ENCODE measurements at regions not wholly inside any gene's neighbourhood (a gene's known extent, or its start where the extent isn't known, plus 50 kb on each side); places are given as distances from the start of the nearest gene placed in this dataset.

DNA sequence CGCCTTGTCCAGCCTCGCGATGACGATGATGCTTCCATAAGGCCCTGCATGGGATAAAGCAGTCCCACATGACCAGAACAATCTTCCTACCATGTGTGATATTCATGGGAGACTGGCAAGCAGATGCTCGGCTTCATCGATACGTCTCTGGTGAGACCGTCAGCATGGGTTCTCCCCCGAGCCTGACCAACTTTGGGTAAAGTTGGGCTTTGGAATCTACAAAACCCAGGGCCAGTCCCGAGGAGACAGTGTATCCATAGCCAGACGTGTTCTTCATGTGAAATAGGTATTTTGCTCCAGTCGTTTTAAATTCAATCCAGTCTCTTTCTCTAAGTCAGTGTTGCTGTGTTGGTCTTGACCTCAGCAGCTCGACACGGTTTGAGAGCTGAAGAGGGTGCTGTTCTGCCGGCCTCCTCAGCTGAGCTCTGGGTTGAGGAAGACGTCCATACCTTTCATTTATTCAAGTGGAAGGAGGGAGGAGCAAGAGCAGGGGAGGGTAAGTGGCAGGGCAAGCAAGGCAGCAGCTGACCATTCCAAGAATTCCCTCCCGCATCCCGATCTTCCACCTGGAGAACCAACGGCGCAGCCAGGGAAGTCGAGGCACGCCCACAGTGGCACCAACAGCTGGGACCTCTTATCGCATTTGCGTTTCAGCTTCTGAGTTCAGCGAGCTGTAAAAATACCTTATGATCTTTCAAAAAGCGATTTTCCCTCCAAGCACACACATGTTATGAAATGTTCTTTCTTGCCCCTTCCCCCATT, 64.0 kb upstream of the THBS2 start:
- peaks cover 10% of the 10 kb centered on the region for H3K4me1 ChIP-seq (ENCODE audit: control insufficient read depth, insufficient read depth, low read length)
- DNase-seq (ENCODE audit: low read depth) = no peak
- no peak overlapping the region for H3K9ac ChIP-seq (ENCODE audit: low read length)
- H3K27me3 ChIP-seq (replicated peaks; ENCODE audit: control insufficient read depth, insufficient read depth, low read length) = no peaks in the 10 kb centered on the region
- no peak overlapping the region for H3K4me3 ChIP-seq (ENCODE audit: low read length)
- H3K9me3 ChIP-seq (ENCODE audit: control insufficient read depth, low read length) = no peaks in the 10 kb centered on the region
- H3K36me3 ChIP-seq (ENCODE audit: control insufficient read depth, insufficient read depth, low read length, severe bottlenecking) = no peaks in the 10 kb centered on the region

DNA sequence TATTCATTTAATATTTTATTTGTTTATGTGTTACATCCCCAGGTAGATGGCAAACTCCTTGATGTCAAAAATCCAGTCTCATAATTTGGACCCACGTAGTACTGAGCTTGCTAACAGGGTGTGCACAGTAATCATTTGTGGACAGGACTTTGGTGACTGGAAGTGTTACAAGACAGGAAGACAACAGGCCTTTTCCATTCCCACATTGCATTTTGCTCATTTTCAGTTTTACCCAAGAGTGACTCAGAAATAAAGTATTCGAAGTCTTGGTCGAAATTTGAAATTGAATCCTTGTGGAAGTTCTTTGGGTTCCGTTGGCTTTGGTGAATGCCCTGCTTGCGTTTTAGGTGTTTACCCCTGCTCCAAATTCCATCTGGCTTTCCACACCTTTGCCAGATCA, 63.0 kb upstream of the THBS2 start:
- H3K27me3 ChIP-seq (replicated peaks; ENCODE audit: control insufficient read depth, insufficient read depth, low read length) = no peaks in the 10 kb centered on the region
- H3K4me1 ChIP-seq (ENCODE audit: control insufficient read depth, insufficient read depth, low read length) = peaks cover 16% of the 10 kb centered on the region
- no peak overlapping the region for H3K4me3 ChIP-seq (ENCODE audit: low read length)
- no peaks in the 10 kb centered on the region for H3K9me3 ChIP-seq (ENCODE audit: control insufficient read depth, low read length)
- no peaks in the 10 kb centered on the region for H3K36me3 ChIP-seq (ENCODE audit: control insufficient read depth, insufficient read depth, low read length, severe bottlenecking)
- H3K9ac ChIP-seq (ENCODE audit: low read length) = no peak overlapping the region
- no peak for DNase-seq (ENCODE audit: low read depth)

DNA sequence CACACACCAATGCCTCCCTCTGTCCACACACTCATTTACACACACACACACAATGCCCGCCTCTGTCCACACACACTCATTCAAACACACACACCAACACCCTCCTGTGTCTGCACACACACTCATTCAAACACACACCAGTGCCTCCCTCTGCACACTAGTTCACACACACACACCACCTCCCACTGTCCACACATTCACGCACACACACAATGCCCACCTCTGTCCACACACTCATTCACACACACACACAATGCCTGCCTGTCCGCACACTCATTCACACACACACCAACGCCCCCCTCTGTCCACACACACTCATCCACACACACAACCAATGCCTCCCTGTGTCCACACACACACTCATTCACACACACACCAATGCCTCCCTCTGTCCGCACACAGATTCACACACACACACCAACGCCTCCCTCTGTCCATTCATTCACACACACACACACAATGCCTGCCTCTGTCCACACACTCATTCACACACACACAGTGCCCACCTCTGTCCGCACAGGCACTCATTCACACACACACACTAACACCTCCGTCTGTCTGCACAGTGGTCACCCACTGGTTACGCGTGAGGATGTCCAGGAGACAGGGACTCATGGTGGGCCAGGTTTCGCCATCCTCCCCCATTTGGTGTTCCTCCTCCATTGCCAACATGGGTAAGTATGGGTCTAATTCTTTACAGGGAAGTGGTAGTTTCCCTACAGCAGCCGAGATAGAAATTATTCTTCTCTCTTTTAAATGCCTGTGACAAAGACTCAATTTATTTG, 62.4 kb upstream of the THBS2 start:
- H3K4me3 ChIP-seq (ENCODE audit: low read length) = no peak overlapping the region
- no peaks in the 10 kb centered on the region for H3K27me3 ChIP-seq (replicated peaks; ENCODE audit: control insufficient read depth, insufficient read depth, low read length)
- no peak for DNase-seq (ENCODE audit: low read depth)
- no peaks in the 10 kb centered on the region for H3K36me3 ChIP-seq (ENCODE audit: control insufficient read depth, insufficient read depth, low read length, severe bottlenecking)
- H3K9me3 ChIP-seq (ENCODE audit: control insufficient read depth, low read length) = no peaks in the 10 kb centered on the region
- peaks cover 16% of the 10 kb centered on the region for H3K4me1 ChIP-seq (ENCODE audit: control insufficient read depth, insufficient read depth, low read length)
- H3K9ac ChIP-seq (ENCODE audit: low read length) = no peak overlapping the region

DNA sequence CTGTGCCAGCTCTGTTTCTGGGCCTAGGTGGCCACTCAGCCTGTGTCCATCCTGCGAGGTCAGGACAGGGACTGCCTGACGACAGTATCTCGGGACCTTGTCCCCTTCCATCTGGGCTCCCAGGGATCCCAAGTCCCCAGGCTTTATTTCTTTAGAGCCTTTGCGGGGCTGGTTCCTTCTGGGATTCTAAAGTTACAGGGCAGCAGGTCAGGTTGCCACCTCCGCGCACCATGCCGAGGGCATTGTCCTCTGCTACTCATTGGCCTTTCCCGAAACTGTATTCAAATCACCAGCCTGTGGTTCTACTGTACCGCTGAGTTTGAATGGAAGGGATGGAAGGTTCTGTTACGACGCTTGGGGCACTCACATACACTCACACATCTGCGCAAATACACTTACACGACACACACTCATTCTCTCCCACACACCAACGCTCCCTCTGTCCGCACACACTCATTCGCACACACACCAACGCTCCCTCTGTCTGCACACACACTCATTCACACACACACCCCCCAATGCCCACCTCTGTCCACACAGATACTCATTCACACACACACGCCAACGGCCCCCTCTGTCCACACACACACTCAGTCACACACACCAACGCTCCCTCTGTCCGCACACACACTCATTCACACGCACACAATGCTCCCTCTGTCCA, 59.8 kb upstream of the THBS2 start:
- H3K4me3 ChIP-seq (ENCODE audit: low read length) = no peak overlapping the region
- DNase-seq (ENCODE audit: low read depth) = no peak
- H3K4me1 ChIP-seq (ENCODE audit: control insufficient read depth, insufficient read depth, low read length) = peaks cover 9% of the 10 kb centered on the region
- H3K27me3 ChIP-seq (replicated peaks; ENCODE audit: control insufficient read depth, insufficient read depth, low read length) = no peaks in the 10 kb centered on the region
- H3K36me3 ChIP-seq (ENCODE audit: control insufficient read depth, insufficient read depth, low read length, severe bottlenecking) = no peaks in the 10 kb centered on the region
- H3K9me3 ChIP-seq (ENCODE audit: control insufficient read depth, low read length) = no peaks in the 10 kb centered on the region
- no peak overlapping the region for H3K9ac ChIP-seq (ENCODE audit: low read length)

DNA sequence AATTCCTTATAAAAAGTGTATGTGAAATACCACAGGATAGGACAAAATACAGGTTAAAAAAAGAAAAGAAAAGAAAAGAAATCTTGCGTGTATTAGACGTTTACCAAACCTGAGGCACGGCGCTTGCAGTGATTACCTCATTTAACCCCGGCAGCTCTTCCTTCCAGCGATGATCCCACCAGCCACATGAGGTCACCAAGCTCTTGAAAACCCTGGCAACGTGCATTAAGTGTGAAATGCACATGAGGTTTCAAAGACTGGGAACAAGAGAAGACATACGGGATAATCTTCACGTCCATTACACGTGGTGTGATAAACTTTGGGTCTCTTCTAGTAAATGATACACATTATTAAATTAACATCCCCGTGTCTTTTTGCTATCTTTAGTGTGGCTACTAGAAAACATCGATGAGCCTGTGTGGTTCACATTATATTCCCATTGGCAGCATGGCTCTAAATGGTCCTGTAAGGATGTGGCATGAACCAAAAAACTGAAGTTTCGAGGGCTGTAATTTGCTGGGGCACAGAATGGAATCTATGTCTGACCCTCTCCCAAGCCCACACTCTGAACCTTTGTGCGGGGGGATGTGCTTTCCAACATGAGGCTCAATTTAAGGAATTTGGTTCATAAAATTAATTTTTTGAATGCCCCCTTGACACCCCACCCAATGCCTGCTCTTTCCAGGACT, 59.2 kb upstream of the THBS2 start:
- peak overlapping the region; percentile 16 for H3K9ac ChIP-seq (ENCODE audit: low read length)
- H3K4me3 ChIP-seq (ENCODE audit: low read length) = no peak overlapping the region
- H3K36me3 ChIP-seq (ENCODE audit: control insufficient read depth, insufficient read depth, low read length, severe bottlenecking) = no peaks in the 10 kb centered on the region
- no peaks in the 10 kb centered on the region for H3K27me3 ChIP-seq (replicated peaks; ENCODE audit: control insufficient read depth, insufficient read depth, low read length)
- H3K4me1 ChIP-seq (ENCODE audit: control insufficient read depth, insufficient read depth, low read length) = peaks cover 9% of the 10 kb centered on the region
- DNase-seq (ENCODE audit: low read depth) = no peak
- peaks cover 3% of the 10 kb centered on the region for H3K9me3 ChIP-seq (ENCODE audit: control insufficient read depth, low read length)

DNA sequence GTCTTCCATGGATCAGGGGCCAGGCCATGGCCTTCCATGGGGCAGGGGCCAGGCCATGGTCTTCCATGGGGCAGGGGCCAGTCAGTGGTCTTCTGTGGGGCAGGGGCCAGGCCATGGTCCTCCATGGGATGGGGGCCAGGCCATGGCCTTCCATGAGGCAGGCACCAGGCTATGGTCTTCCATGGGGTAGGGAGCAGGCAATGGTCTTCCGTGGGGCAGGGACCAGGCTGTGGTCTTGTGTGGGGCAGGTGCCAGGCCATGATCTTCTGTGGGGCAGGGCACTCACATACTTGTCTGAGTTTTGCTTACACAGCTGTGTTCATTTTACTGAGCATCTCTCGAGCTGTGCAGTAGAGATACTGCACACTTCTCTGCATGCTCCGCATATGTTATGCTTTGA, 57.3 kb upstream of the THBS2 start:
- peaks cover 13% of the 10 kb centered on the region for H3K9me3 ChIP-seq (ENCODE audit: control insufficient read depth, low read length)
- no peak for DNase-seq (ENCODE audit: low read depth)
- no peak overlapping the region for H3K9ac ChIP-seq (ENCODE audit: low read length)
- H3K27me3 ChIP-seq (replicated peaks; ENCODE audit: control insufficient read depth, insufficient read depth, low read length) = no peaks in the 10 kb centered on the region
- peaks cover 9% of the 10 kb centered on the region for H3K4me1 ChIP-seq (ENCODE audit: control insufficient read depth, insufficient read depth, low read length)
- no peak overlapping the region for H3K4me3 ChIP-seq (ENCODE audit: low read length)
- H3K36me3 ChIP-seq (ENCODE audit: control insufficient read depth, insufficient read depth, low read length, severe bottlenecking) = no peaks in the 10 kb centered on the region

Data from adipocyte (in vitro differentiated cells).